OCI-LY7 (cell line): ENCODE measurements at regions not wholly inside any gene's neighbourhood (a gene's known extent, or its start where the extent isn't known, plus 50 kb on each side); places are given as distances from the start of the nearest gene placed in this dataset.

Experiments used
- EZH2phosphoT487 ChIP-seq: fragments of 200-600 bp; sonication (generic); IDR thresholded peaks from 2 replicates; pipeline ENCODE4 v1.6.1; 2018; ENCODE audit warnings: low read depth, borderline replicate concordance, mild to moderate bottlenecking, mixed run types, antibody characterized with exemption, low read length, moderate library complexity, mixed read lengths
- TF ChIP-seq, protein P1 (sequence below): fragments of 200-600 bp; sonication (generic); conservative IDR thresholded peaks from 2 replicates; pipeline ENCODE4 v1.5.1; 2014; ENCODE audit warnings: mild to moderate bottlenecking, antibody characterized with exemption, low read length, moderate library complexity, mixed read lengths

GRCh38 chr2:83703598-83703997 is 755.5 kb downstream of the SUCLG1 start:
- TF ChIP-seq, protein P1, sequence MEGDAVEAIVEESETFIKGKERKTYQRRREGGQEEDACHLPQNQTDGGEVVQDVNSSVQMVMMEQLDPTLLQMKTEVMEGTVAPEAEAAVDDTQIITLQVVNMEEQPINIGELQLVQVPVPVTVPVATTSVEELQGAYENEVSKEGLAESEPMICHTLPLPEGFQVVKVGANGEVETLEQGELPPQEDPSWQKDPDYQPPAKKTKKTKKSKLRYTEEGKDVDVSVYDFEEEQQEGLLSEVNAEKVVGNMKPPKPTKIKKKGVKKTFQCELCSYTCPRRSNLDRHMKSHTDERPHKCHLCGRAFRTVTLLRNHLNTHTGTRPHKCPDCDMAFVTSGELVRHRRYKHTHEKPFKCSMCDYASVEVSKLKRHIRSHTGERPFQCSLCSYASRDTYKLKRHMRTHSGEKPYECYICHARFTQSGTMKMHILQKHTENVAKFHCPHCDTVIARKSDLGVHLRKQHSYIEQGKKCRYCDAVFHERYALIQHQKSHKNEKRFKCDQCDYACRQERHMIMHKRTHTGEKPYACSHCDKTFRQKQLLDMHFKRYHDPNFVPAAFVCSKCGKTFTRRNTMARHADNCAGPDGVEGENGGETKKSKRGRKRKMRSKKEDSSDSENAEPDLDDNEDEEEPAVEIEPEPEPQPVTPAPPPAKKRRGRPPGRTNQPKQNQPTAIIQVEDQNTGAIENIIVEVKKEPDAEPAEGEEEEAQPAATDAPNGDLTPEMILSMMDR: no peak
- TF ChIP-seq EZH2phosphoT487: no peak
